Body of pancreas (tissue), 4 donors: ENCODE measurements at regions not wholly inside any gene's neighbourhood (a gene's known extent, or its start where the extent isn't known, plus 50 kb on each side); places are given as distances from the start of the nearest gene placed in this dataset.

Source experiments
- CTCF ChIP-seq, 7 experiments: fragments of 450-650 bp in 4 of 7; fragments of 200-600 bp in 3 of 7; sonication (generic) in 3 of 7; IDR thresholded peaks; one replicate each; pipeline ENCODE4 v1.5.1; 2016 to 2019; ENCODE audit warnings: antibody characterized with exemption in 7 of 7
- POLR2A ChIP-seq, 3 donors: fragments of 450-650 bp; IDR thresholded peaks; one replicate each; pipeline ENCODE4 v1.6.1; 2016; ENCODE audit warnings: antibody characterized with exemption in 3 of 3, mild to moderate bottlenecking in 2 of 3

DNA sequence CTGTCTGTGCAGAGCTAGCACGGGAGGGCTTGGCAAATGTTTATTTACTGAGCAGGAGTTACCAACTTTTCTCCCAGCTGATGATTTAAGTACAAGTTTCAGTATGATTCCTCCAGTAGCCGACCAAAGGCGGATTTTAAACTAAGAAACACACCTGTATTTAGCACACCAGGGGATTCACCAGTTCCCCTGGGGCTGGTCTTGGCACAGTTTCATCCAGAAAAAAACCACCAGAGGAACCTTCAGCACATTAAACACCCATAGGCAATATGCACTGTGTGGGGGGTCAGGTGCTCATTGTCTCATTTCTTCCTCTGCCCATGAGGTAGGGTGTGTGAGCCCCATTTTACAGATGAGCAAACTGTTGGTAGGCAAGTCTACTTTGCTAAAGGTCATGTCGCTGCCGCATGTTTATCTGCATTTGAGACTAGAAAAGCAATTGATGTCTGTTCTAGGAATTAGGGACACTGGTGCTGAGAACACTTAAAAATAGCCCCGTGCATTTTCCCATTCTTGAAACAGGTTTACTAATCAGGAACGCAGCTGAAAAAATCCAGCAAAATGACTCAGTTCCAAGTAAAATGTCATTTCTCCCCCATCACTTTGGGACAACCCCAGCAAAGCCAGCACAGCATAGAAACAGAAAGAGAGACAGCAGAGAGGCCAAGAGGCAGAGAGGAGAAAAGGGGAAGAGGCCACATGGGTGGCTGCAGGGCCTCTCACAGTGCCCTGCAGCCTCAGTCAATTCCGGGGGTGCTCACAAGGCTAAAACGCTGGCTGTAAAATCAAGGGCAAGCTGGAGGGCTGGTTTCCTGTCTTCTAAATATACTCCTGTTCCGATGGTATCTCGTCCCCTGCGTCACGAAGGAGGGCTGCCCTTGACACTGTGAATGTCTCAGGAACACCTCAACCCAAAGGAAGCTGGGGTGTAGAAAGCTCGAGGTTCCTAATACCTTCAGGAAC lies 166.8 kb upstream of the ID2 start:
- TF ChIP-seq CTCF (IDR thresholded peaks at IDR 0.05) (no peak), POLR2A (IDR thresholded peaks at IDR 0.05) (no peak)
